RWPE2 (cell line): ENCODE measurements at regions not wholly inside any gene's neighbourhood (a gene's known extent, or its start where the extent isn't known, plus 50 kb on each side); places are given as distances from the start of the nearest gene placed in this dataset.
A peak's percentile ranks its signal among the peaks of the same experiment; 100 is the strongest.
"Not testable (repeated sequence)": the region's sequence is repeated elsewhere in the genome, so short reads cannot be mapped to it uniquely, and the experiment has no call there.

Source experiments
- ATAC-seq: fragments of 200-7000 bp; cut with Tn5 transposase; 3 replicates; pipeline ENCODE4 v1.9.1; 2021; ENCODE audit warnings: low read depth
- DNase-seq: peaks from one replicate; pipeline ENCODE4 v3.0.0-alpha.2; 2020; ENCODE audit warnings: low spot score
- H3K27ac ChIP-seq: fragments of 450-650 bp; 2 replicates; pipeline ENCODE4 v1.5.1; 2017; ENCODE audit warnings: mild to moderate bottlenecking; ENCODE audit not compliant: poor library complexity, severe bottlenecking
- H3K27me3 ChIP-seq: fragments of 250-450 bp; sonication (Bioruptor Pico); 2 replicates; pipeline ENCODE4 v1.5.1; 2021; ENCODE audit warnings: mild to moderate bottlenecking, moderate library complexity; ENCODE audit not compliant: insufficient read depth, poor library complexity, severe bottlenecking
- H3K36me3 ChIP-seq: fragments of 250-450 bp; sonication (Bioruptor Pico); 2 replicates; pipeline ENCODE4 v1.5.1; 2020; ENCODE audit warnings: low read depth, mild to moderate bottlenecking, moderate library complexity
- H3K4me1 ChIP-seq: fragments of 250-450 bp; sonication (Bioruptor Pico); 2 replicates; pipeline ENCODE4 v1.5.1; 2021; ENCODE audit warnings: mild to moderate bottlenecking, moderate library complexity; ENCODE audit not compliant: insufficient read depth, poor library complexity, severe bottlenecking
- H3K4me3 ChIP-seq: fragments of 250-450 bp; sonication (Bioruptor Pico); 2 replicates; pipeline ENCODE4 v1.5.1; 2021; ENCODE audit warnings: mild to moderate bottlenecking, moderate library complexity; ENCODE audit not compliant: severe bottlenecking
- H3K9me3 ChIP-seq: fragments of 250-450 bp; sonication (Bioruptor Pico); 2 replicates; pipeline ENCODE4 v1.5.1; 2021; ENCODE audit warnings: mild to moderate bottlenecking, moderate library complexity; ENCODE audit not compliant: severe bottlenecking
- CTCF ChIP-seq: fragments of 450-650 bp; IDR thresholded peaks from one replicate; pipeline ENCODE4 v1.5.1; 2017; ENCODE audit warnings: mild to moderate bottlenecking, moderate library complexity; ENCODE audit not compliant: poor library complexity, severe bottlenecking

- no peaks in the 10 kb centered on the region for H3K4me1 ChIP-seq
- ATAC-seq, result no peak
- H3K9me3 ChIP-seq, result no peaks in the 10 kb centered on the region
- no peak overlapping the region for H3K4me3 ChIP-seq
- no peaks in the 10 kb centered on the region for H3K36me3 ChIP-seq
- no peak for DNase-seq
- TF ChIP-seq CTCF, result no peak
- H3K27me3 ChIP-seq, result no peaks in the 10 kb centered on the region
- no peak overlapping the region for H3K27ac ChIP-seq
Measured at GRCh38 chr15:62681939-62682896, 360.3 kb upstream of the TPM1 start.

- not testable (repeated sequence) for H3K27ac ChIP-seq, ATAC-seq, H3K27me3 ChIP-seq, H3K36me3 ChIP-seq, H3K4me3 ChIP-seq, DNase-seq, H3K9me3 ChIP-seq, H3K4me1 ChIP-seq
Measured at GRCh38 chr15:62683192-62683591, 359.4 kb upstream of the TPM1 start.

- Histone ChIP-seq H3K4me1 (no peaks in the 10 kb centered on the region), H3K36me3 (no peaks in the 10 kb centered on the region), H3K9me3 (no peaks in the 10 kb centered on the region), H3K27me3 (no peaks in the 10 kb centered on the region), H3K4me3 (no peak overlapping the region), H3K27ac (no peak overlapping the region)
- ATAC-seq (no peak), DNase-seq (no peak)
- TF ChIP-seq CTCF, result no peak
Measured at GRCh38 chr15:62684123-62684808, 358.3 kb upstream of the TPM1 start.

GRCh38 chr15:62691008-62691407 is 351.5 kb upstream of the TPM1 start:
- H3K36me3 ChIP-seq, result no peaks in the 10 kb centered on the region
- H3K27me3 ChIP-seq, result no peaks in the 10 kb centered on the region
- H3K27ac ChIP-seq, result no peak overlapping the region
- no peak for ATAC-seq
- H3K4me3 ChIP-seq, result no peak overlapping the region
- no peak for DNase-seq
- TF ChIP-seq CTCF, result peak; percentile 46
- H3K4me1 ChIP-seq, result no peaks in the 10 kb centered on the region
- no peaks in the 10 kb centered on the region for H3K9me3 ChIP-seq

GRCh38 chr15:62697636-62698035 is 344.9 kb upstream of the TPM1 start:
- Histone ChIP-seq H3K27ac (no peak overlapping the region), H3K9me3 (no peaks in the 10 kb centered on the region), H3K36me3 (no peaks in the 10 kb centered on the region), H3K4me1 (no peaks in the 10 kb centered on the region), H3K4me3 (no peak overlapping the region), H3K27me3 (no peaks in the 10 kb centered on the region)
- ATAC-seq, result no peak
- DNase-seq, result no peak
- no peak for TF ChIP-seq CTCF
